ENCODE measurements at regions not wholly inside any gene's neighbourhood (a gene's known extent, or its start where the extent isn't known, plus 50 kb on each side); places are given as distances from the start of the nearest gene placed in this dataset.

DNA sequence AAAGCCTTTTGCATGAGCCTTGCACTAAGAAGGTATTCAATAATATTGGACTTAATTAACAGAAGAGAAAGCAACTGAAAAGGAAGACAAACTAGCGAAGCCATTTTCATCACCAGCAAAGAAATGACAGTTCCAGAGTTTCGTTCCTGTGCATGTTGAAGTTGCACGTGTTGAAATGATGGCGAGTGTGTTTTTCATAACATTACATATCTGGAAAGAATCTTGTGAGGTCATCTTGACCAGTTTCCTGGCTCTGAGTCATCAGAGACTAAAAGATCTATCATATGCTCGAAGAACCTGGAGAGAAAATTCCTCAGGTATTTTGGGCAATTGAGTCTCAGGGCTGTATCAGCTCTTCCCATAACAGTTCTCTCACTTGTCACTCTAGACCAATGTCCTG, 106.2 kb upstream of the MAML3 start:
- ATAC-seq (ENCODE audit: insufficient read depth, low FRiP score) (no peak), DNase-seq (no peak)
- WGBS, 2 donors, result 69 to 78% methylated on average over 5 of the region's 5 CpGs
- no peaks in the 10 kb centered on the region for H3K4me1 ChIP-seq (ENCODE audit: control insufficient read depth in 5 of 5, insufficient read depth in 5 of 5, low read length in 5 of 5)
- no peak overlapping the region for H3K27ac ChIP-seq (ENCODE audit: low read depth in 1 of 2, low read length in 1 of 2)
- H3K36me3 ChIP-seq (ENCODE audit: control insufficient read depth in 4 of 4, insufficient read depth in 4 of 4, low read length in 4 of 4), result no peaks in the 10 kb centered on the region
- TF ChIP-seq, protein P1, sequence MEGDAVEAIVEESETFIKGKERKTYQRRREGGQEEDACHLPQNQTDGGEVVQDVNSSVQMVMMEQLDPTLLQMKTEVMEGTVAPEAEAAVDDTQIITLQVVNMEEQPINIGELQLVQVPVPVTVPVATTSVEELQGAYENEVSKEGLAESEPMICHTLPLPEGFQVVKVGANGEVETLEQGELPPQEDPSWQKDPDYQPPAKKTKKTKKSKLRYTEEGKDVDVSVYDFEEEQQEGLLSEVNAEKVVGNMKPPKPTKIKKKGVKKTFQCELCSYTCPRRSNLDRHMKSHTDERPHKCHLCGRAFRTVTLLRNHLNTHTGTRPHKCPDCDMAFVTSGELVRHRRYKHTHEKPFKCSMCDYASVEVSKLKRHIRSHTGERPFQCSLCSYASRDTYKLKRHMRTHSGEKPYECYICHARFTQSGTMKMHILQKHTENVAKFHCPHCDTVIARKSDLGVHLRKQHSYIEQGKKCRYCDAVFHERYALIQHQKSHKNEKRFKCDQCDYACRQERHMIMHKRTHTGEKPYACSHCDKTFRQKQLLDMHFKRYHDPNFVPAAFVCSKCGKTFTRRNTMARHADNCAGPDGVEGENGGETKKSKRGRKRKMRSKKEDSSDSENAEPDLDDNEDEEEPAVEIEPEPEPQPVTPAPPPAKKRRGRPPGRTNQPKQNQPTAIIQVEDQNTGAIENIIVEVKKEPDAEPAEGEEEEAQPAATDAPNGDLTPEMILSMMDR (IDR thresholded peaks at IDR 0.05; ENCODE audit: control extremely low read depth, extremely low read depth), result no peak
- no peaks in the 10 kb centered on the region for H3K27me3 ChIP-seq (ENCODE audit: control insufficient read depth in 3 of 3, insufficient read depth in 3 of 3, low read length in 2 of 3)
- no peak overlapping the region for H3K9ac ChIP-seq (ENCODE audit: insufficient read depth in 1 of 2, low read length in 2 of 2)
- H3K4me3 ChIP-seq, result no peak overlapping the region
- H3K9me3 ChIP-seq (ENCODE audit: control insufficient read depth in 4 of 4, insufficient read depth in 3 of 4, low read length in 3 of 4), result no peaks in the 10 kb centered on the region

DNA sequence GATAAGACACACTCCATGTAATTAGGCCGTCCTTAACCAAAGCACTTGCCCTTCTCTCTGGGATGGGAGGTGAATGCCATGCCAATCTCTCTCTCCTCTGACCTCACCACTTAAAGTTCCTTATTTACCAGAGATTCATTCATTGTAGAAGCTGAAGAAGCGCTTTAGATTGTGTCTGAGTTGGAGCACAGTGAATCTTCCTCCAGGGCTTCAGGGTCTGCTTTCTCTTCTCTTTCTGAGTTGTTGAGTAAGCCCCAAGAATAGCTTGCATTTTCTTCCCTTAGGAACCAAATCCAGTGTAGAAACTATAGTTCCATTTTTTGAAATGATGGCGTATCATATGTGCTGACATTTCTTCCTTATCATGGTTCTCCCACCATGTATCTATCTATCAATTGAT, 104.5 kb upstream of the MAML3 start:
- H3K9ac ChIP-seq (ENCODE audit: insufficient read depth in 1 of 2, low read length in 2 of 2), result no peak overlapping the region
- ATAC-seq (ENCODE audit: insufficient read depth, low FRiP score), result no peak
- H3K27me3 ChIP-seq (ENCODE audit: control insufficient read depth in 3 of 3, insufficient read depth in 3 of 3, low read length in 2 of 3), result no peaks in the 10 kb centered on the region
- peaks cover 0 to 10% (median 0%) of the 10 kb centered on the region in 5 donors for H3K4me1 ChIP-seq (ENCODE audit: control insufficient read depth in 5 of 5, insufficient read depth in 5 of 5, low read length in 5 of 5)
- H3K27ac ChIP-seq (ENCODE audit: low read depth in 1 of 2, low read length in 1 of 2), result no peak overlapping the region
- H3K4me3 ChIP-seq, result no peak overlapping the region
- DNase-seq, result no peak
- no peaks in the 10 kb centered on the region for H3K36me3 ChIP-seq (ENCODE audit: control insufficient read depth in 4 of 4, insufficient read depth in 4 of 4, low read length in 4 of 4)
- WGBS, 2 donors, result 88 to 90% methylated on average over 3 of the region's 3 CpGs
- H3K9me3 ChIP-seq (ENCODE audit: control insufficient read depth in 4 of 4, insufficient read depth in 3 of 4, low read length in 3 of 4), result no peaks in the 10 kb centered on the region
- TF ChIP-seq, protein P1 (IDR thresholded peaks at IDR 0.05; ENCODE audit: control extremely low read depth, extremely low read depth), result no peak

DNA sequence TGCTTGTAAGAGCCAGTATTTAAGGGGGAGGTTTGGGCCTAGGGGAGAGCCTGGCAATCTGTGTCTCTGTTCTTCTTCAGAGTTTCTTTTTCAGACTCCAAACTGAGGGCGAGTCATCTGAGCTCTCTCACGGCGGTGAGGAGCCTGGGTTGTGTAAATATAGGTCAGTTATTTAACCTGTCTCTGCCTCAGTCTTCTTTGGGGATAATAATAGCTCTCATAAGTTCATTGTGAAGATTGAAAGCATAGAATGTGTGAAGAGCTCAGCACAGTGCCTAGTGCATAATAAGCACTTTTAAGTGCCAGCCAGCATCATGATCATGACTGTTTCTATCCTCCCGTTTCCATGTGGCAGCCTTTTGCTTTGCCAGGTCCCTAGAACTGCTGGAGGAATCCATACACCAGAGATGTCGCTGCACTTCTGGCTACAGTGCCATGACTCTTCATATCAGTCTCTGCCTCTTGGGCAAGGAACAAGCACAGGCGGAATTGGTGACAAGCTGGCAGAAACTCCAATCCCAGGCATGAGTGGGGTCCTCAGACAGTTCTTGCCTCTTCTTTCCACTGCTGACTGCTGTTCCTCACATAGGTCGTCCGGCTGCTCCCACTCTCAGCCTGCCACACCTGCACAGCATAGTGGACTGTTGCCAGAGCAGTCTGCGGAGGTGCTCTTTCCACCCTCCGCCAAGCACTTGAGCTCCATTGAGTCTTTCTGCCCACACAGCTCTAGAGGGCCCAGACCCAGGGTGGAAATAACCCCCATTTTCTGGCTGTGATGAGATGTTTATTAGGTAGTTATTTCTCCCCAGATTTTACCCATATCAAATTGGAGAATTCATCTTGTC, 103.7 kb upstream of the MAML3 start:
- ATAC-seq (ENCODE audit: insufficient read depth, low FRiP score), result no peak
- Histone ChIP-seq H3K27me3 (ENCODE audit: control insufficient read depth in 3 of 3, insufficient read depth in 3 of 3, low read length in 2 of 3) (no peaks in the 10 kb centered on the region), H3K9me3 (ENCODE audit: control insufficient read depth in 4 of 4, insufficient read depth in 3 of 4, low read length in 3 of 4) (no peaks in the 10 kb centered on the region), H3K4me1 (ENCODE audit: control insufficient read depth in 5 of 5, insufficient read depth in 5 of 5, low read length in 5 of 5) (peaks cover 0 to 14% (median 0%) of the 10 kb centered on the region in 5 donors), H3K4me3 (no peak overlapping the region), H3K27ac (ENCODE audit: low read depth in 1 of 2, low read length in 1 of 2) (no peak overlapping the region), H3K36me3 (ENCODE audit: control insufficient read depth in 4 of 4, insufficient read depth in 4 of 4, low read length in 4 of 4) (no peaks in the 10 kb centered on the region), H3K9ac (ENCODE audit: insufficient read depth in 1 of 2, low read length in 2 of 2) (no peak overlapping the region)
- TF ChIP-seq, protein P1 (IDR thresholded peaks at IDR 0.05; ENCODE audit: control extremely low read depth, extremely low read depth), result no peak
- DNase-seq, result no peak
- 77 to 82% methylated on average over 10 of the region's 10 CpGs for WGBS, 2 donors

All from lung (tissue), 11 donors.